HG03095 (cell line): ENCODE measurements at regions not wholly inside any gene's neighbourhood (a gene's known extent, or its start where the extent isn't known, plus 50 kb on each side); places are given as distances from the start of the nearest gene placed in this dataset.

Experiments used
- ATAC-seq: cut with Tn5 transposase; IDR thresholded peaks from one replicate; pipeline ENCODE4 v1.9.1; 2021; ENCODE audit warnings: moderate library complexity; ENCODE audit not compliant: unreplicated experiment

- no peak for ATAC-seq
Measured at GRCh38 chr13:79681069-79681468, 200.1 kb downstream of the NDFIP2 start.

- ATAC-seq = no peak
Measured at GRCh38 chr13:79680485-79680884, 199.5 kb downstream of the NDFIP2 start.

GRCh38 chr13:79679334-79679733 lies 198.4 kb downstream of the NDFIP2 start:
- peak; percentile 59 for ATAC-seq

- no peak for ATAC-seq
Measured at GRCh38 chr13:79678100-79678499, 197.1 kb downstream of the NDFIP2 start.

- no peak for ATAC-seq
Measured at GRCh38 chr13:79675931-79676660, 195.1 kb downstream of the NDFIP2 start.

- ATAC-seq = no peak
Measured at GRCh38 chr13:79674765-79675515, 194.0 kb downstream of the NDFIP2 start.

GRCh38 chr13:79673993-79674377 lies 193.0 kb downstream of the NDFIP2 start:
- no peak for ATAC-seq

GRCh38 chr13:79673310-79673992 lies 192.5 kb downstream of the NDFIP2 start:
- no peak for ATAC-seq

GRCh38 chr13:79671420-79671819 lies 190.5 kb downstream of the NDFIP2 start:
- no peak for ATAC-seq

GRCh38 chr13:79668201-79668752 lies 187.3 kb downstream of the NDFIP2 start:
- no peak for ATAC-seq

- no peak for ATAC-seq
Measured at GRCh38 chr13:79667771-79668170, 186.8 kb downstream of the NDFIP2 start.

GRCh38 chr13:79663977-79664636 lies 183.2 kb downstream of the NDFIP2 start:
- no peak for ATAC-seq

- ATAC-seq = no peak
Measured at GRCh38 chr13:79663435-79663834, 182.5 kb downstream of the NDFIP2 start.

- ATAC-seq = no peak
Measured at GRCh38 chr13:79662882-79663281, 181.9 kb downstream of the NDFIP2 start.

- no peak for ATAC-seq
Measured at GRCh38 chr13:79660361-79660760, 179.4 kb downstream of the NDFIP2 start.

- no peak for ATAC-seq
Measured at GRCh38 chr13:79659121-79659521, 178.2 kb downstream of the NDFIP2 start.

GRCh38 chr13:79658333-79658975 lies 177.5 kb downstream of the NDFIP2 start:
- no peak for ATAC-seq

- ATAC-seq = no peak
Measured at GRCh38 chr13:79655509-79655908, 174.6 kb downstream of the NDFIP2 start.

GRCh38 chr13:79654520-79654919 lies 173.6 kb downstream of the NDFIP2 start:
- no peak for ATAC-seq

GRCh38 chr13:79650688-79651087 lies 169.7 kb downstream of the NDFIP2 start:
- ATAC-seq = no peak

GRCh38 chr13:79648191-79648590 lies 167.2 kb downstream of the NDFIP2 start:
- no peak for ATAC-seq
